Esophagus muscularis mucosa (tissue), 3 donors: ENCODE measurements at regions not wholly inside any gene's neighbourhood (a gene's known extent, or its start where the extent isn't known, plus 50 kb on each side); places are given as distances from the start of the nearest gene placed in this dataset.

Source experiments
- CTCF ChIP-seq, 3 experiments: fragments of 200-600 bp in 2 of 3; fragments of 450-650 bp in 1 of 3; sonication (generic) in 2 of 3; IDR thresholded peaks; one replicate each; pipeline ENCODE4 v1.5.1; 2017 to 2019; ENCODE audit warnings: antibody characterized with exemption in 3 of 3, mild to moderate bottlenecking in 2 of 3, moderate library complexity in 1 of 3
- POLR2A ChIP-seq: fragments of 450-650 bp; IDR thresholded peaks from one replicate; pipeline ENCODE4 v1.6.1; 2017; ENCODE audit warnings: antibody characterized with exemption, moderate library complexity, mild to moderate bottlenecking, low read depth
- POLR2AphosphoS5 ChIP-seq, 2 donors: sonication (generic); formaldehyde crosslinking; IDR thresholded peaks; one replicate each; pipeline ENCODE4 v1.6.1; 2017; ENCODE audit warnings: antibody characterized with exemption in 2 of 2

- TF ChIP-seq CTCF (IDR thresholded peaks at IDR 0.05) (no peak), POLR2AphosphoS5 (IDR thresholded peaks at IDR 0.05) (no peak), POLR2A (no peak)
Observed at GRCh38 chr2:16908656-16909055, 243.0 kb upstream of the CYRIA start.
